Upper lobe of left lung (tissue), 4 donors: ENCODE measurements at regions not wholly inside any gene's neighbourhood (a gene's known extent, or its start where the extent isn't known, plus 50 kb on each side); places are given as distances from the start of the nearest gene placed in this dataset.

Source experiments
- POLR2AphosphoS5 ChIP-seq, 2 donors: sonication (generic); formaldehyde crosslinking; IDR thresholded peaks; one replicate each; pipeline ENCODE4 v1.5.1; 2017; ENCODE audit warnings: antibody characterized with exemption in 2 of 2
- TF ChIP-seq, protein P1 (sequence below), 6 experiments: fragments of 450-650 bp in 4 of 6; fragments of 200-600 bp in 2 of 6; sonication (generic) in 2 of 6; IDR thresholded peaks; one replicate each; pipeline ENCODE4 v1.5.1; 2016 to 2019; ENCODE audit warnings: antibody characterized with exemption in 6 of 6

DNA sequence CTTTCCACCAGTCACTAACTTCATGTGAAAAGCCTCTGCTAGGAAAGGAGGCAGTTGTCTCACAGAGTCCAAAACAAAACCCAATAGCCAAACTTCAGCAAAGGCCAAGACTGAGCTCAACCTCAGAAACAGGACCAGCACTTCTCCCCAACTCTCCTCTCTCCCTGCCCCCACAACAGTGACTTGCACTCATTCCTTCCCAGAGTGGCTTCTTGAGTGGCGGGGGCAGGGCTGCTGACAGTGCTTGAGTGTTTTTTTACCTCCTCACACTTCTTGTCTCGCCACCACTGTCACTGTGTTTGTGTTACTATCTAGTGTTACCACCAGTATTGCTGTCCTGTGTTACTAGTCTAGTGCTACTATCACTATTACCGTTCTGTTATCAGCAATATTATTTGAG is 206.8 kb downstream of the KLF6 start:
- TF ChIP-seq, protein P1, sequence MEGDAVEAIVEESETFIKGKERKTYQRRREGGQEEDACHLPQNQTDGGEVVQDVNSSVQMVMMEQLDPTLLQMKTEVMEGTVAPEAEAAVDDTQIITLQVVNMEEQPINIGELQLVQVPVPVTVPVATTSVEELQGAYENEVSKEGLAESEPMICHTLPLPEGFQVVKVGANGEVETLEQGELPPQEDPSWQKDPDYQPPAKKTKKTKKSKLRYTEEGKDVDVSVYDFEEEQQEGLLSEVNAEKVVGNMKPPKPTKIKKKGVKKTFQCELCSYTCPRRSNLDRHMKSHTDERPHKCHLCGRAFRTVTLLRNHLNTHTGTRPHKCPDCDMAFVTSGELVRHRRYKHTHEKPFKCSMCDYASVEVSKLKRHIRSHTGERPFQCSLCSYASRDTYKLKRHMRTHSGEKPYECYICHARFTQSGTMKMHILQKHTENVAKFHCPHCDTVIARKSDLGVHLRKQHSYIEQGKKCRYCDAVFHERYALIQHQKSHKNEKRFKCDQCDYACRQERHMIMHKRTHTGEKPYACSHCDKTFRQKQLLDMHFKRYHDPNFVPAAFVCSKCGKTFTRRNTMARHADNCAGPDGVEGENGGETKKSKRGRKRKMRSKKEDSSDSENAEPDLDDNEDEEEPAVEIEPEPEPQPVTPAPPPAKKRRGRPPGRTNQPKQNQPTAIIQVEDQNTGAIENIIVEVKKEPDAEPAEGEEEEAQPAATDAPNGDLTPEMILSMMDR (IDR thresholded peaks at IDR 0.05), result no peak
- no peak for TF ChIP-seq POLR2AphosphoS5 (IDR thresholded peaks at IDR 0.05)
